ENCODE measurements at regions not wholly inside any gene's neighbourhood (a gene's known extent, or its start where the extent isn't known, plus 50 kb on each side); places are given as distances from the start of the nearest gene placed in this dataset.
"Not testable (repeated sequence)": the region's sequence is repeated elsewhere in the genome, so short reads cannot be mapped to it uniquely, and the experiment has no call there.

GRCh38 chr2:223467196-223467595 is 135.0 kb downstream of the SCG2 start:
- Mint-ChIP-seq H3K27ac (no peak overlapping the region), H3K27me3 (no peaks in the 10 kb centered on the region), H3K9me3 (ENCODE audit: low read depth) (no peaks in the 10 kb centered on the region), H3K4me3 (no peak overlapping the region), H3K36me3 (no peaks in the 10 kb centered on the region), H3K4me1 (no peaks in the 10 kb centered on the region)
- DNase-seq (no peak), ATAC-seq (no peak)
- CTCF ChIA-PET, result no interaction called here

- Mint-ChIP-seq H3K27ac (no peak overlapping the region), H3K4me3 (no peak overlapping the region), H3K36me3 (no peaks in the 10 kb centered on the region), H3K9me3 (ENCODE audit: low read depth) (no peaks in the 10 kb centered on the region), H3K4me1 (no peaks in the 10 kb centered on the region), H3K27me3 (no peaks in the 10 kb centered on the region)
- CTCF ChIA-PET, result interaction anchor here (0.6 kb wide), 1 partner anchor 543 kb away, joined by 4 read pairs; no protein-coding TSS in a partner anchor
- ATAC-seq (no peak), DNase-seq (no peak)
These were observed 132.7 kb downstream of the SCG2 start for GRCh38 chr2:223469270-223470046.

- no peak for DNase-seq
- Mint-ChIP-seq H3K27me3 (no peaks in the 10 kb centered on the region), H3K27ac (no peak overlapping the region), H3K36me3 (no peaks in the 10 kb centered on the region), H3K4me3 (no peak overlapping the region), H3K9me3 (ENCODE audit: low read depth) (no peaks in the 10 kb centered on the region), H3K4me1 (no peaks in the 10 kb centered on the region)
- CTCF ChIA-PET, result no interaction called here
- ATAC-seq, result no peak
These were observed 131.6 kb downstream of the SCG2 start for GRCh38 chr2:223470602-223471001.

GRCh38 chr2:223472771-223473170 is 129.4 kb downstream of the SCG2 start:
- Mint-ChIP-seq H3K9me3 (ENCODE audit: low read depth) (no peaks in the 10 kb centered on the region), H3K27ac (no peak overlapping the region), H3K36me3 (no peaks in the 10 kb centered on the region), H3K27me3 (no peaks in the 10 kb centered on the region), H3K4me1 (no peaks in the 10 kb centered on the region), H3K4me3 (no peak overlapping the region)
- DNase-seq (no peak), ATAC-seq (no peak)
- CTCF ChIA-PET, result no interaction called here

- Mint-ChIP-seq H3K4me1 (no peaks in the 10 kb centered on the region), H3K9me3 (ENCODE audit: low read depth) (no peaks in the 10 kb centered on the region), H3K36me3 (no peaks in the 10 kb centered on the region), H3K27ac (no peak overlapping the region), H3K27me3 (no peaks in the 10 kb centered on the region), H3K4me3 (no peak overlapping the region)
- DNase-seq, result no peak
- CTCF ChIA-PET, result no interaction called here
- no peak for ATAC-seq
These were observed 127.3 kb downstream of the SCG2 start for GRCh38 chr2:223474893-223475292.

- Mint-ChIP-seq H3K4me3 (no peak overlapping the region), H3K27me3 (no peaks in the 10 kb centered on the region), H3K9me3 (ENCODE audit: low read depth) (no peaks in the 10 kb centered on the region), H3K4me1 (no peaks in the 10 kb centered on the region), H3K27ac (no peak overlapping the region), H3K36me3 (no peaks in the 10 kb centered on the region)
- no peak for DNase-seq
- CTCF ChIA-PET, result no interaction called here
- ATAC-seq, result no peak
These were observed 126.3 kb downstream of the SCG2 start for GRCh38 chr2:223475901-223476300.

- no peaks in the 10 kb centered on the region for H3K9me3 Mint-ChIP-seq (ENCODE audit: low read depth)
- ATAC-seq, result no peak
- CTCF ChIA-PET, result no interaction called here
- H3K4me1 Mint-ChIP-seq, result no peaks in the 10 kb centered on the region
- no peaks in the 10 kb centered on the region for H3K27me3 Mint-ChIP-seq
- H3K36me3 Mint-ChIP-seq, result no peaks in the 10 kb centered on the region
- H3K27ac Mint-ChIP-seq, result no peak overlapping the region
- H3K4me3 Mint-ChIP-seq, result no peak overlapping the region
- no peak for DNase-seq
These were observed 124.8 kb downstream of the SCG2 start for GRCh38 chr2:223477318-223477717.

GRCh38 chr2:223481486-223481885 is 120.7 kb downstream of the SCG2 start:
- no peak for ATAC-seq
- no peak overlapping the region for H3K4me3 Mint-ChIP-seq
- no peaks in the 10 kb centered on the region for H3K27me3 Mint-ChIP-seq
- H3K9me3 Mint-ChIP-seq (ENCODE audit: low read depth), result no peaks in the 10 kb centered on the region
- no peak overlapping the region for H3K27ac Mint-ChIP-seq
- CTCF ChIA-PET, result no interaction called here
- H3K4me1 Mint-ChIP-seq, result no peaks in the 10 kb centered on the region
- H3K36me3 Mint-ChIP-seq, result no peaks in the 10 kb centered on the region
- no peak for DNase-seq

- ATAC-seq (no peak), DNase-seq (no peak)
- no peaks in the 10 kb centered on the region for H3K4me1 Mint-ChIP-seq
- CTCF ChIA-PET, result no interaction called here
- H3K27ac Mint-ChIP-seq, result no peak overlapping the region
- no peaks in the 10 kb centered on the region for H3K27me3 Mint-ChIP-seq
- no peak overlapping the region for H3K4me3 Mint-ChIP-seq
- H3K36me3 Mint-ChIP-seq, result no peaks in the 10 kb centered on the region
- no peaks in the 10 kb centered on the region for H3K9me3 Mint-ChIP-seq (ENCODE audit: low read depth)
These were observed 115.4 kb downstream of the SCG2 start for GRCh38 chr2:223486751-223487150.

GRCh38 chr2:223487214-223487846 is 114.8 kb downstream of the SCG2 start:
- CTCF ChIA-PET, result no interaction called here
- no peaks in the 10 kb centered on the region for H3K27me3 Mint-ChIP-seq
- DNase-seq (no peak), ATAC-seq (no peak)
- H3K4me1 Mint-ChIP-seq, result no peaks in the 10 kb centered on the region
- H3K9me3 Mint-ChIP-seq (ENCODE audit: low read depth), result no peaks in the 10 kb centered on the region
- H3K36me3 Mint-ChIP-seq, result no peaks in the 10 kb centered on the region
- H3K27ac Mint-ChIP-seq, result no peak overlapping the region
- no peak overlapping the region for H3K4me3 Mint-ChIP-seq

GRCh38 chr2:223488814-223489213 is 113.3 kb downstream of the SCG2 start:
- Mint-ChIP-seq H3K4me1 (no peaks in the 10 kb centered on the region), H3K27me3 (no peaks in the 10 kb centered on the region)
- no peak for ATAC-seq

GRCh38 chr2:223494496-223494895 is 107.7 kb downstream of the SCG2 start:
- no peak overlapping the region for H3K27ac Mint-ChIP-seq
- no peaks in the 10 kb centered on the region for H3K27me3 Mint-ChIP-seq
- H3K9me3 Mint-ChIP-seq (ENCODE audit: low read depth), result no peaks in the 10 kb centered on the region
- ATAC-seq, result no peak
- CTCF ChIA-PET, result no interaction called here
- no peaks in the 10 kb centered on the region for H3K4me1 Mint-ChIP-seq
- DNase-seq, result no peak
- H3K36me3 Mint-ChIP-seq, result no peaks in the 10 kb centered on the region
- H3K4me3 Mint-ChIP-seq, result no peak overlapping the region

More at GRCh38 chr2:223488814-223489213, 113.3 kb downstream of the SCG2 start:
- Mint-ChIP-seq H3K27ac (no peak overlapping the region), H3K36me3 (no peaks in the 10 kb centered on the region), H3K4me3 (no peak overlapping the region), H3K9me3 (ENCODE audit: low read depth) (no peaks in the 10 kb centered on the region)
- DNase-seq, result no peak
- CTCF ChIA-PET, result no interaction called here

- Mint-ChIP-seq H3K9me3 (ENCODE audit: low read depth) (no peaks in the 10 kb centered on the region), H3K4me1 (no peaks in the 10 kb centered on the region), H3K27me3 (no peaks in the 10 kb centered on the region), H3K36me3 (no peaks in the 10 kb centered on the region), H3K27ac (no peak overlapping the region), H3K4me3 (no peak overlapping the region)
- no peak for DNase-seq
- CTCF ChIA-PET, result no interaction called here
- no peak for ATAC-seq
These were observed 107.2 kb downstream of the SCG2 start for GRCh38 chr2:223494942-223495341.

GRCh38 chr2:223496853-223497252 is 105.3 kb downstream of the SCG2 start:
- H3K36me3 Mint-ChIP-seq; H3K4me3 Mint-ChIP-seq; H3K9me3 Mint-ChIP-seq (ENCODE audit: low read depth); DNase-seq; H3K27me3 Mint-ChIP-seq; ATAC-seq; H3K4me1 Mint-ChIP-seq; CTCF ChIA-PET; H3K27ac Mint-ChIP-seq: not testable (repeated sequence)

All from activated CD8-positive, alpha-beta memory T cell treated with anti-CD3 and anti-CD28 coated beads, Interleukin-2, amount 10 ng/mL, durations not matched to agents 7 days and 5 days (primary cell).